CD4-positive, alpha-beta T cell (primary cell): ENCODE measurements at regions not wholly inside any gene's neighbourhood (a gene's known extent, or its start where the extent isn't known, plus 50 kb on each side); places are given as distances from the start of the nearest gene placed in this dataset.

Experiments used
- ATAC-seq: fragments of 200-7000 bp; cut with Tn5 transposase; one replicate; pipeline ENCODE4 v1.10.0; 2022; ENCODE audit warnings: mild to moderate bottlenecking; ENCODE audit not compliant: poor library complexity
- CTCF ChIA-PET: fragments of 350-600 bp; sonication (Branson Sonifier 250); formaldehyde crosslinking; loops from one replicate; lab custom pipeline; 2021; ENCODE audit warnings: antibody characterized with exemption, inconsistent platforms; lab: Charles Lee
- POLR2A ChIA-PET: fragments of 350-600 bp; sonication (Branson Sonifier 250); formaldehyde crosslinking; loops from one replicate; lab custom pipeline; 2021; ENCODE audit warnings: antibody characterized with exemption, inconsistent platforms; lab: Charles Lee
- DNase-seq, 14 experiments: peaks; one replicate each; pipeline ENCODE4 v3.0.0-alpha.2; 2013 to 2020; ENCODE audit warnings: mixed read lengths in 2 of 14
- H3K27ac ChIP-seq, 2 donors: one replicate each; pipeline versions ENCODE4 v1.5.1 to v1.7.0; 2013; ENCODE audit warnings: low read length in 2 of 2, low read depth in 1 of 2, mild to moderate bottlenecking in 1 of 2
- H3K27me3 ChIP-seq, 2 experiments: 1 replicate in 1 of 2; 2 replicates in 1 of 2; pipeline versions ENCODE4 v1.6.1 to v1.7.0; 2013; ENCODE audit warnings: low read length in 2 of 2, control low read depth in 1 of 2, mild to moderate bottlenecking in 1 of 2, moderate library complexity in 1 of 2; ENCODE audit not compliant: insufficient read depth in 2 of 2, control insufficient read depth in 1 of 2
- H3K36me3 ChIP-seq: one replicate; pipeline ENCODE4 v1.6.1; 2013; ENCODE audit warnings: low read length, control low read depth; ENCODE audit not compliant: insufficient read depth
- H3K4me1 ChIP-seq: one replicate; pipeline ENCODE4 v1.6.1; 2013; ENCODE audit warnings: low read length, control low read depth; ENCODE audit not compliant: insufficient read depth
- H3K4me3 ChIP-seq: one replicate; pipeline ENCODE4 v1.5.1; 2013; ENCODE audit warnings: mild to moderate bottlenecking, low read length, moderate library complexity
- H3K9me3 ChIP-seq, 2 experiments: 1 replicate in 1 of 2; 2 replicates in 1 of 2; pipeline versions ENCODE4 v1.6.1 to v1.7.0; 2013; ENCODE audit warnings: low read length in 2 of 2, mild to moderate bottlenecking in 2 of 2, control low read depth in 1 of 2, moderate library complexity in 1 of 2; ENCODE audit not compliant: control insufficient read depth in 1 of 2, insufficient read depth in 1 of 2
- H3K27ac Mint-ChIP-seq: one replicate; pipeline ENCODE4 v1.8.0; 2020; ENCODE audit warnings: mixed read lengths
- H3K27me3 Mint-ChIP-seq: one replicate; pipeline ENCODE4 v1.8.0; 2021; ENCODE audit warnings: mixed read lengths
- H3K36me3 Mint-ChIP-seq: one replicate; pipeline ENCODE4 v1.8.0; 2021; ENCODE audit warnings: low read depth, mixed read lengths
- H3K4me1 Mint-ChIP-seq: one replicate; pipeline ENCODE4 v1.8.0; 2021; ENCODE audit warnings: low read depth, mixed read lengths
- H3K4me3 Mint-ChIP-seq: one replicate; pipeline ENCODE4 v1.8.0; 2020; ENCODE audit warnings: mild to moderate bottlenecking, mixed read lengths
- H3K9me3 Mint-ChIP-seq: one replicate; pipeline ENCODE4 v1.8.0; 2020; ENCODE audit warnings: mixed read lengths
- intact Hi-C, 2 experiments: fragments of 100-400 bp; cut with DNase I in 1 of 2; cut with micrococcal nuclease in 1 of 2; formaldehyde crosslinking; loops; one replicate each; pipeline versions ENCODE4 v1.15.1 to v1.9.0; 2023 to 2025; cut with DNase I, micrococcal nuclease
- TF ChIP-seq, protein P1 (sequence below): fragments of 200-600 bp; IDR thresholded peaks from one replicate; pipeline ENCODE4 v1.8.0; 2022; ENCODE audit warnings: antibody characterized with exemption, mild to moderate bottlenecking

GRCh38 chr1:177820213-177820612 is 149.6 kb downstream of the SEC16B start:
- intact Hi-C loops, result no loop called here
- ChIA-PET POLR2A (no interaction called here), CTCF (no interaction called here)
- no peak overlapping the region for H3K4me3 Mint-ChIP-seq
- no peaks in the 10 kb centered on the region for H3K9me3 Mint-ChIP-seq
- TF ChIP-seq, protein P1, sequence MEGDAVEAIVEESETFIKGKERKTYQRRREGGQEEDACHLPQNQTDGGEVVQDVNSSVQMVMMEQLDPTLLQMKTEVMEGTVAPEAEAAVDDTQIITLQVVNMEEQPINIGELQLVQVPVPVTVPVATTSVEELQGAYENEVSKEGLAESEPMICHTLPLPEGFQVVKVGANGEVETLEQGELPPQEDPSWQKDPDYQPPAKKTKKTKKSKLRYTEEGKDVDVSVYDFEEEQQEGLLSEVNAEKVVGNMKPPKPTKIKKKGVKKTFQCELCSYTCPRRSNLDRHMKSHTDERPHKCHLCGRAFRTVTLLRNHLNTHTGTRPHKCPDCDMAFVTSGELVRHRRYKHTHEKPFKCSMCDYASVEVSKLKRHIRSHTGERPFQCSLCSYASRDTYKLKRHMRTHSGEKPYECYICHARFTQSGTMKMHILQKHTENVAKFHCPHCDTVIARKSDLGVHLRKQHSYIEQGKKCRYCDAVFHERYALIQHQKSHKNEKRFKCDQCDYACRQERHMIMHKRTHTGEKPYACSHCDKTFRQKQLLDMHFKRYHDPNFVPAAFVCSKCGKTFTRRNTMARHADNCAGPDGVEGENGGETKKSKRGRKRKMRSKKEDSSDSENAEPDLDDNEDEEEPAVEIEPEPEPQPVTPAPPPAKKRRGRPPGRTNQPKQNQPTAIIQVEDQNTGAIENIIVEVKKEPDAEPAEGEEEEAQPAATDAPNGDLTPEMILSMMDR, result no peak
- DNase-seq (no peak), ATAC-seq (no peak)
- H3K9me3 ChIP-seq, result peaks cover 0 to 18% of the 10 kb centered on the region in 2 experiments
- H3K36me3 ChIP-seq, result no peaks in the 10 kb centered on the region
- no peak overlapping the region for H3K27ac ChIP-seq
- no peaks in the 10 kb centered on the region for H3K27me3 Mint-ChIP-seq
- no peak overlapping the region for H3K27ac Mint-ChIP-seq
- H3K27me3 ChIP-seq, result no peaks in the 10 kb centered on the region
- no peaks in the 10 kb centered on the region for H3K4me1 Mint-ChIP-seq
- H3K4me1 ChIP-seq, result no peaks in the 10 kb centered on the region
- H3K4me3 ChIP-seq, result no peak overlapping the region
- H3K36me3 Mint-ChIP-seq, result no peaks in the 10 kb centered on the region

- Histone ChIP-seq H3K4me1 (no peaks in the 10 kb centered on the region), H3K36me3 (no peaks in the 10 kb centered on the region), H3K27me3 (peaks cover 0 to 3% of the 10 kb centered on the region in 2 experiments), H3K27ac (no peak overlapping the region), H3K9me3 (peaks cover 0 to 23% of the 10 kb centered on the region in 2 experiments), H3K4me3 (no peak overlapping the region)
- ATAC-seq (no peak), DNase-seq (no peak)
- ChIA-PET POLR2A (no interaction called here), CTCF (interaction anchor here (0.5 kb wide), 1 partner anchor 11 kb away, joined by 4 read pairs; no protein-coding TSS in a partner anchor)
- Mint-ChIP-seq H3K27ac (no peak overlapping the region), H3K36me3 (no peaks in the 10 kb centered on the region), H3K4me1 (no peaks in the 10 kb centered on the region), H3K9me3 (no peaks in the 10 kb centered on the region), H3K4me3 (no peak overlapping the region), H3K27me3 (no peaks in the 10 kb centered on the region)
- TF ChIP-seq, protein P1, result no peak
- intact Hi-C loops, result no loop called here
Observed at GRCh38 chr1:177817937-177818875, 151.7 kb downstream of the SEC16B start.

- Mint-ChIP-seq H3K36me3 (no peaks in the 10 kb centered on the region), H3K4me1 (no peaks in the 10 kb centered on the region), H3K9me3 (no peaks in the 10 kb centered on the region), H3K27ac (no peak overlapping the region), H3K27me3 (no peaks in the 10 kb centered on the region), H3K4me3 (no peak overlapping the region)
- peaks cover 0 to 19% of the 10 kb centered on the region in 2 experiments for H3K9me3 ChIP-seq
- H3K36me3 ChIP-seq, result no peaks in the 10 kb centered on the region
- ATAC-seq (no peak), DNase-seq (no peak)
- peaks cover 0 to 3% of the 10 kb centered on the region in 2 experiments for H3K27me3 ChIP-seq
- H3K4me1 ChIP-seq, result no peaks in the 10 kb centered on the region
- intact Hi-C loops, result no loop called here
- POLR2A ChIA-PET, result no interaction called here
- no peak overlapping the region for H3K4me3 ChIP-seq
- H3K27ac ChIP-seq, result no peak overlapping the region
- CTCF ChIA-PET, result no interaction called here
- TF ChIP-seq, protein P1, result no peak
Observed at GRCh38 chr1:177812650-177813049, 157.2 kb downstream of the SEC16B start.
